Loucy (cell line): ENCODE measurements at regions not wholly inside any gene's neighbourhood (a gene's known extent, or its start where the extent isn't known, plus 50 kb on each side); places are given as distances from the start of the nearest gene placed in this dataset.
"Not testable (repeated sequence)": the region's sequence is repeated elsewhere in the genome, so short reads cannot be mapped to it uniquely, and the experiment has no call there.

Experiments
- H2AFZ ChIP-seq: fragments of 200-600 bp; sonication (generic); 2 replicates; pipeline ENCODE4 v1.6.0; 2016; ENCODE audit warnings: antibody characterized with exemption, mild to moderate bottlenecking, low read length, moderate library complexity
- H3F3A ChIP-seq: fragments of 200-600 bp; 2 replicates; pipeline ENCODE4 v1.6.0; 2016; ENCODE audit warnings: antibody characterized with exemption, low read depth, mild to moderate bottlenecking
- H3K27me3 ChIP-seq: fragments of 200-600 bp; sonication (generic); 2 replicates; pipeline ENCODE4 v1.6.1; 2014; ENCODE audit warnings: low read length, mild to moderate bottlenecking; ENCODE audit not compliant: insufficient read depth, poor library complexity, severe bottlenecking
- H3K36me3 ChIP-seq: fragments of 200-600 bp; sonication (generic); 2 replicates; pipeline ENCODE4 v1.6.1; 2016; ENCODE audit warnings: low read length; ENCODE audit not compliant: insufficient read depth
- H3K4me1 ChIP-seq: fragments of 200-600 bp; sonication (generic); 2 replicates; pipeline ENCODE4 v1.5.1; 2014; ENCODE audit warnings: low read length, mild to moderate bottlenecking; ENCODE audit not compliant: insufficient read depth, poor library complexity, severe bottlenecking
- H3K4me2 ChIP-seq: fragments of 200-600 bp; sonication (generic); 2 replicates; pipeline ENCODE4 v1.6.0; 2014; ENCODE audit warnings: antibody characterized with exemption, low read length, low read depth, mild to moderate bottlenecking; ENCODE audit not compliant: poor library complexity, severe bottlenecking
- H3K4me3 ChIP-seq: fragments of 200-600 bp; sonication (generic); 2 replicates; pipeline ENCODE4 v1.5.1; 2014; ENCODE audit warnings: low read length, mild to moderate bottlenecking, mixed read lengths; ENCODE audit not compliant: poor library complexity, severe bottlenecking
- H3K79me2 ChIP-seq: fragments of 200-600 bp; sonication (generic); 2 replicates; pipeline ENCODE4 v1.6.1; 2014; ENCODE audit warnings: low read length; ENCODE audit not compliant: insufficient read depth
- H3K9ac ChIP-seq: fragments of 200-600 bp; sonication (generic); 2 replicates; pipeline ENCODE4 v1.6.0; 2014; ENCODE audit warnings: mild to moderate bottlenecking, low read depth, low read length, moderate library complexity; ENCODE audit not compliant: poor library complexity, severe bottlenecking
- H3K9me2 ChIP-seq: fragments of 200-600 bp; sonication (generic); replicated peaks from 2 replicates; pipeline ENCODE4 v1.6.1; 2016; ENCODE audit warnings: low read depth, low read length, mixed read lengths
- H3K9me3 ChIP-seq: fragments of 200-600 bp; sonication (generic); 2 replicates; pipeline ENCODE4 v1.6.1; 2014; ENCODE audit warnings: mild to moderate bottlenecking, antibody characterized with exemption, low read length, low read depth; ENCODE audit not compliant: insufficient read depth
- H4K20me1 ChIP-seq: fragments of 200-600 bp; sonication (generic); 2 replicates; pipeline ENCODE4 v1.6.0; 2014; ENCODE audit warnings: antibody characterized with exemption, low read length, mild to moderate bottlenecking; ENCODE audit not compliant: insufficient read depth, poor library complexity, severe bottlenecking
- CTCF ChIP-seq: fragments of 200-600 bp; sonication (generic); conservative IDR thresholded peaks from 2 replicates; pipeline ENCODE4 v1.5.1; 2014; ENCODE audit warnings: mild to moderate bottlenecking, antibody characterized with exemption, low read length
- EZH2phosphoT487 ChIP-seq: fragments of 200-600 bp; IDR thresholded peaks from 2 replicates; pipeline ENCODE4 v1.6.1; 2018; ENCODE audit warnings: antibody characterized with exemption, mild to moderate bottlenecking, moderate library complexity, borderline replicate concordance

- Histone ChIP-seq H3K9me3 (no peaks in the 10 kb centered on the region), H3K36me3 (no peaks in the 10 kb centered on the region), H4K20me1 (no peaks in the 10 kb centered on the region), H2AFZ (no peak overlapping the region), H3K27me3 (no peaks in the 10 kb centered on the region), H3K4me3 (no peak overlapping the region), H3F3A (no peaks in the 10 kb centered on the region), H3K4me1 (peaks cover 6% of the 10 kb centered on the region), H3K9me2 (no peaks in the 10 kb centered on the region), H3K4me2 (no peak overlapping the region), H3K9ac (no peak overlapping the region), H3K79me2 (no peaks in the 10 kb centered on the region)
- no peak for TF ChIP-seq CTCF
- no peak for TF ChIP-seq EZH2phosphoT487
Observed at GRCh38 chr2:190748966-190749365, 100.1 kb downstream of the NAB1 start.

- Histone ChIP-seq H2AFZ (no peak overlapping the region), H3K4me1 (no peaks in the 10 kb centered on the region), H3K9me2 (no peaks in the 10 kb centered on the region), H3F3A (no peaks in the 10 kb centered on the region), H3K9ac (no peak overlapping the region), H3K4me3 (no peak overlapping the region), H4K20me1 (no peaks in the 10 kb centered on the region), H3K27me3 (no peaks in the 10 kb centered on the region), H3K36me3 (no peaks in the 10 kb centered on the region), H3K9me3 (no peaks in the 10 kb centered on the region), H3K79me2 (no peaks in the 10 kb centered on the region), H3K4me2 (no peak overlapping the region)
- TF ChIP-seq EZH2phosphoT487 (no peak), CTCF (no peak)
Observed at GRCh38 chr2:190755772-190756415, 107.0 kb downstream of the NAB1 start.

GRCh38 chr2:190759749-190760213 is 110.9 kb downstream of the NAB1 start:
- Histone ChIP-seq H2AFZ (no peak overlapping the region), H3K9me3 (no peaks in the 10 kb centered on the region), H3K9me2 (no peaks in the 10 kb centered on the region), H3F3A (no peaks in the 10 kb centered on the region), H4K20me1 (no peaks in the 10 kb centered on the region), H3K4me1 (no peaks in the 10 kb centered on the region), H3K9ac (no peak overlapping the region), H3K36me3 (no peaks in the 10 kb centered on the region), H3K79me2 (no peaks in the 10 kb centered on the region), H3K4me3 (no peak overlapping the region), H3K4me2 (no peak overlapping the region), H3K27me3 (no peaks in the 10 kb centered on the region)
- TF ChIP-seq EZH2phosphoT487 = no peak
- no peak for TF ChIP-seq CTCF

- H3K4me3 ChIP-seq, H3K9me2 ChIP-seq, H3K9me3 ChIP-seq, H4K20me1 ChIP-seq, H3F3A ChIP-seq, H3K36me3 ChIP-seq, H3K27me3 ChIP-seq, H3K9ac ChIP-seq, H3K79me2 ChIP-seq, H3K4me2 ChIP-seq, H2AFZ ChIP-seq, H3K4me1 ChIP-seq: not testable (repeated sequence)
Observed at GRCh38 chr2:190760353-190761150, 111.7 kb downstream of the NAB1 start.

GRCh38 chr2:190761216-190761615 is 112.3 kb downstream of the NAB1 start:
- H3K79me2 ChIP-seq, H3K9ac ChIP-seq, H3K4me2 ChIP-seq, H3F3A ChIP-seq, H2AFZ ChIP-seq, H3K27me3 ChIP-seq, H4K20me1 ChIP-seq, H3K9me2 ChIP-seq, H3K4me1 ChIP-seq, H3K9me3 ChIP-seq, H3K36me3 ChIP-seq, H3K4me3 ChIP-seq: not testable (repeated sequence)
